ENCODE measurements at regions not wholly inside any gene's neighbourhood (a gene's known extent, or its start where the extent isn't known, plus 50 kb on each side); places are given as distances from the start of the nearest gene placed in this dataset.

DNA sequence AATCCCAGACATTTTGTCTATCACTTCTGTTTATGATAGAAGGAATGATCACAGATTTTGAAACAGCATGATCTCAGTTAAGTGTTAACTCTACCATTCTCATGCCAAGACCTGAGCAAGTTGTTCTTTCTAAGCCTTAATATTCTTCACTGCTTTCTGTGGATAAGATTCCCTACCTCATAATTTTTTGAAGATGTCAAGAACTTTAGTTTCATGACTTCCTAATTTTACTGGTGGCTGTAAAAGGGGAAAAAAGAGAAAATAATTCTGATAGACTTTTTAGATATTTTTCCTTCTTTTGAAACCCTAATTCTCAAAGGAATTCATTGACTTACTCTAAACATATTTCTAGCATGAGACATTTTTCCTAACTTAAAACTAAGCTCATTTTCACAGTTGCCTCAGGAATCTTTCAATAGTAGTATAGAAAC lies 520.0 kb upstream of the LUZP2 start:
- TF ChIP-seq, protein P1, sequence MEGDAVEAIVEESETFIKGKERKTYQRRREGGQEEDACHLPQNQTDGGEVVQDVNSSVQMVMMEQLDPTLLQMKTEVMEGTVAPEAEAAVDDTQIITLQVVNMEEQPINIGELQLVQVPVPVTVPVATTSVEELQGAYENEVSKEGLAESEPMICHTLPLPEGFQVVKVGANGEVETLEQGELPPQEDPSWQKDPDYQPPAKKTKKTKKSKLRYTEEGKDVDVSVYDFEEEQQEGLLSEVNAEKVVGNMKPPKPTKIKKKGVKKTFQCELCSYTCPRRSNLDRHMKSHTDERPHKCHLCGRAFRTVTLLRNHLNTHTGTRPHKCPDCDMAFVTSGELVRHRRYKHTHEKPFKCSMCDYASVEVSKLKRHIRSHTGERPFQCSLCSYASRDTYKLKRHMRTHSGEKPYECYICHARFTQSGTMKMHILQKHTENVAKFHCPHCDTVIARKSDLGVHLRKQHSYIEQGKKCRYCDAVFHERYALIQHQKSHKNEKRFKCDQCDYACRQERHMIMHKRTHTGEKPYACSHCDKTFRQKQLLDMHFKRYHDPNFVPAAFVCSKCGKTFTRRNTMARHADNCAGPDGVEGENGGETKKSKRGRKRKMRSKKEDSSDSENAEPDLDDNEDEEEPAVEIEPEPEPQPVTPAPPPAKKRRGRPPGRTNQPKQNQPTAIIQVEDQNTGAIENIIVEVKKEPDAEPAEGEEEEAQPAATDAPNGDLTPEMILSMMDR (IDR thresholded peaks at IDR 0.05) = no peak
- intact Hi-C loops (cut with DNase I, micrococcal nuclease) = no loop called here
- ATAC-seq (no peak), DNase-seq (no peak)
- H3K4me3 ChIP-seq = no peak overlapping the region
- no peaks in the 10 kb centered on the region for H3K4me1 ChIP-seq (ENCODE audit: low read depth)
- no peaks in the 10 kb centered on the region for H3K9me3 ChIP-seq
- no peaks in the 10 kb centered on the region for H3K36me3 ChIP-seq (ENCODE audit: low read depth)

DNA sequence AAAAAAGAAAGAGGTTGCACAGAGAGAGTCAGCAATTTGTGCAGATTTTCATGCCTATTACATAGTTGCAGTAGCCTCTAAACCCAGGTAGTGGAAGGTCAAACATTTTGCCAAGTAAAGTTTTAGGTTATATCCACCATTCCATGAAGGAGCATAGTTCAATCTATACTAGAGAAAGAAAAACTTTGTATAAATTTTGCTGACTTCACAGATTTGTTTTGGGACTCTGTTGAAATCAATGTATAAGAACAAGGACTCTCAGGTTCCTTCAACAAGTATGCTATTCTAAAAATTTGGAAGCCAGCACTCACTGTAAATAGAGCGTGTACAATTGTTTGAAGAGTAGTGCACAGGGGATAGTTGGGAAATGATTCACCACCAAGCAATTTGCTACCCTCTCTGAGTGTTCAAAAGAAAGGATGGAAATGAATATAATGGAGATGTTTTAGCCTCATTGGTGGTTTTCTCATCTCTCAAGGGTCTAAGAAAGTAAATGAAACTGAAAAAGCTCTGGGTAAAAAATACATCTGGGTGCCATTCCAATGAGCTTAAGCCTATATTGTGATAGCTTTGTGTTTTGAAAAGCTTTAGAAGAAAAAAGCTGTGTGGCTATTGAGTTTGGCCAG lies 508.4 kb upstream of the LUZP2 start:
- TF ChIP-seq, protein P1 (IDR thresholded peaks at IDR 0.05) = no peak
- ATAC-seq = no peak
- no peaks in the 10 kb centered on the region for H3K4me1 ChIP-seq (ENCODE audit: low read depth)
- intact Hi-C loops (cut with DNase I, micrococcal nuclease) = no loop called here
- H3K4me3 ChIP-seq = no peak overlapping the region
- DNase-seq = no peak
- no peaks in the 10 kb centered on the region for H3K36me3 ChIP-seq (ENCODE audit: low read depth)
- no peaks in the 10 kb centered on the region for H3K9me3 ChIP-seq

DNA sequence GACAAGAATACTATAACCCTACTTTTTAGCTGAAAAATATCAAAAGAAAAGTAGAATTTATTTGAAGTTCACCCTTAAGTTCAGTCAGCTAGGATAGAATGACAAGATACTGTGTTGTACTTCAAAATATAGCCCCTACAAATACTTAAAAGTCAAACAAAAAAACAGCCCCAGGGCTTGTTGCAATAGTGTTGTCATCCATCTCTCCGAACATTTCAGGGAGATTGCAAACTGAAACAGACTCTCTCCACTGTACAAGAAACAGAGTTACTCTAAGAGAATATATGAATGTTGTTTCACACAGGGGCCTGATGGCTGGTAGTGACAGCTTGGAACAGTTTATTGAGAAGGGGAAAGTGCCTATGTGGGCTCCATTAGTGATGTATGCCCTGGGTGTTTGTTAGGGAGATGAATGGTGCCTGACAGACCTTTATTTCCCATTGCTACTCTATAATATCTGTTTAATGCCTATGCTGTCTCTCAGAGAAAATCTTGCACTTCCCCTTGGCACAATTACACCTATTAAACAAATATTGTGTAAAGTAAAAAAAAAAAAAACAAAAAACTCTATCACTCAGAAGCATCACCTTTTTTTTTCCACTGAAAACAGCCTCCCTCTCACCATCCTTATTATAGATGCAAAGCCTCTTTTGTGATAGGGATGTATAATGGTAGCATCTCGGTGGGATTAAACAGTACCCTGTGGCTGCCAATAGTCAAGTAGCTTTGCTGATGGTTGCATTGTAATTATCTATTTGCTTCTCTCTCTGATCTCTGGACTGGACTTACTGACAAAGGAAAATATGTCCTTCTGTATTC lies 506.3 kb upstream of the LUZP2 start:
- ATAC-seq = no peak
- DNase-seq = no peak
- no peaks in the 10 kb centered on the region for H3K36me3 ChIP-seq (ENCODE audit: low read depth)
- intact Hi-C loops (cut with DNase I, micrococcal nuclease) = no loop called here
- no peaks in the 10 kb centered on the region for H3K4me1 ChIP-seq (ENCODE audit: low read depth)
- H3K9me3 ChIP-seq = no peaks in the 10 kb centered on the region
- TF ChIP-seq, protein P1 (IDR thresholded peaks at IDR 0.05) = no peak
- no peak overlapping the region for H3K4me3 ChIP-seq

DNA sequence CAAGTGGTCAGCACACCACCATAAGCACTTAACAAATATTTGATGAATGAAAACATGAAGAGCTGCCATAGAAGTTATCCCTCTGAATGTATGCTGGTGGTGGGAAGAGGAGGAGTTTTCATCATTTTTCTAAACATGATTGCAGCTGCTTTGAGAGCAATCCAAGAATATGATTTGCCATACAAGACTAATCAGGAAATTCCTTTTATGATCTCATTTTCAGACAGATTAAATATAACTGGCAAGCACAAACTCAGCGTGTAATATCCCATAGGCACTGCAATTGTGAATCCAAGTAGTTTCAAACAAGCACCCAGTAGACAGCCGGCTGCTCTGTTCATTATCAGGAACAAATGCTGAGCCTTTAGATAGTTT lies 505.7 kb upstream of the LUZP2 start:
- no peak for ATAC-seq
- Histone ChIP-seq H3K36me3 (ENCODE audit: low read depth) (no peaks in the 10 kb centered on the region), H3K4me3 (no peak overlapping the region), H3K9me3 (no peaks in the 10 kb centered on the region), H3K4me1 (ENCODE audit: low read depth) (no peaks in the 10 kb centered on the region)
- TF ChIP-seq, protein P1 (IDR thresholded peaks at IDR 0.05) = no peak
- no peak for DNase-seq
- intact Hi-C loops (cut with DNase I, micrococcal nuclease) = no loop called here

DNA sequence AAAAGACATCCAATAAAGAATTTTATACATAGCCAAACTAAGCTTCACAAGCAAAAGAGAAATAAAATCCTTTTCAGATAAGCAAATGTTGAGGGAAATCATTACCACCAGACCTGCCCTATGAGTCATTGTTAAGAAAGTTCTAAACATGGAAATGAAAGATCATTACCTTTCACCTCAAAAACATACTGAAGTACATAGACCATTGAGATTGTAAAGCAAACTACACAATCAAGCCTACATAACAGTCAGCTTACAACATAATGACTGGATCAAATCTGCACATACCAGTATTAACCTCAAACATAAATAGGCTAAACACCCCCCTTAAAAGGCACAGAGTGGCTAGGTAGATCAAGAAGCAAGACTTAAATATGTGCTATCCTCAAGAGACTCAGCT lies 501.0 kb upstream of the LUZP2 start:
- no peak for DNase-seq

More for the DNA sequence above, 501.0 kb upstream of the LUZP2 start:
- Histone ChIP-seq H3K4me3 (no peak overlapping the region), H3K36me3 (ENCODE audit: low read depth) (no peaks in the 10 kb centered on the region), H3K9me3 (no peaks in the 10 kb centered on the region), H3K4me1 (ENCODE audit: low read depth) (no peaks in the 10 kb centered on the region)
- TF ChIP-seq, protein P1 (IDR thresholded peaks at IDR 0.05) = no peak
- intact Hi-C loops (cut with DNase I, micrococcal nuclease) = no loop called here
- peak; percentile 93 for ATAC-seq
